Astrocyte of the cerebellum (primary cell): ENCODE measurements at regions not wholly inside any gene's neighbourhood (a gene's known extent, or its start where the extent isn't known, plus 50 kb on each side); places are given as distances from the start of the nearest gene placed in this dataset.
A peak's percentile ranks its signal among the peaks of the same experiment; 100 is the strongest.
"Not testable (repeated sequence)": the region's sequence is repeated elsewhere in the genome, so short reads cannot be mapped to it uniquely, and the experiment has no call there.

Source experiments
- DNase-seq: peaks from one replicate; pipeline ENCODE4 v3.0.0-alpha.2; 2011; ENCODE audit warnings: low read depth
- H3K4me3 ChIP-seq: 2 replicates; pipeline ENCODE4 v1.5.1; 2011; ENCODE audit warnings: mild to moderate bottlenecking, low read depth, low read length, moderate library complexity
- in situ Hi-C: cut with HindIII; loops from 2 replicates; pipeline ENCODE4 v1.10.0; 2017; ENCODE audit warnings: low sequenced_read_pairs
- TF ChIP-seq, protein P1 (sequence below): IDR thresholded peaks from 2 replicates; pipeline ENCODE4 v1.5.1; 2012; ENCODE audit warnings: low read length, low read depth, moderate library complexity, mild to moderate bottlenecking; ENCODE audit errors: missing control alignments

DNA sequence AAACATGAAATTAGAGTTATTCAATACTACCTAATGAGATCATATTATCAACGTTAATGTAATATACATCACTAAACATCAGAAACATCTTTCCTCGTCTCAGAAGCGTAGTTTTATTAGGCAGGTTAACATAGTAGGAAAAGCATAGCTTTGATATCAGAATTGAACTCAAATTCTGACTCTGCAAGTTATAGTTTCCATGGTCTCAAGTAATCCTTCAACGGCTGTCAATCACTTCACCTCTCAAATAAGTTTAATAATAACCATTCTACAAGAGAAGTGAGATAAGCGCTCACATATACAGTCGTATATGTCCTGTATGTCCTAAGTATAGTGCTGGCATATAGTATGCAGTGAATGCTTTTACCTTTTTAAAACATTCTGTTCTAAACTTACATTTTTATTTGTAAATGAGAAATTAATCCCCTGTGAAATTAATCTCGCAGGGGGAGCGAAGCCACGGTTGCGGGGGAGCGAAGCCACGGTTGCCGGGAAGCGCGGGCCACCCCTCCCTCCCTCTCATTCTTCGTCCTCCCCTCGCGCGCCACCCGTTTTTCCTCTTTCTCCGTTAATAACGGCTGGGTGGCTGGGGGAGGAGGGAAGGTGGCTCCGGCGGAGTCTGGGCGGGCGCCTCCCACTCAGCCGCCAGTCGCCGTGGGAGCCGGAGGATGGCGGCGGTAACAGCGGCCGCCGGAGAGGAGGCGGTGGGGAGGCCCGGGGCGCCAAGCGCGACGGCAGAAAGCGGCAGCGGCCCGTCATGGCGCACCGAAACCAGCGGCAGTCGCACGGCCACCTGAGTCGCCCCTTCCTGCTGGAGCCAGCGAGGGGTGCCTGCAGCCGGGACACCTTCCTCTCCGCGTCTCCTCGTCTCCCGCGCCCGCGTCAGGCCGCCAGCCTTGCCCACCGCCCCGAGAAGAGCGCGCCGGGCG lies 163.8 kb downstream of the KBTBD2 start:
- in situ Hi-C loops, DNase-seq: not testable (repeated sequence)
- H3K4me3 ChIP-seq: peak overlapping the region; percentile 54

DNA sequence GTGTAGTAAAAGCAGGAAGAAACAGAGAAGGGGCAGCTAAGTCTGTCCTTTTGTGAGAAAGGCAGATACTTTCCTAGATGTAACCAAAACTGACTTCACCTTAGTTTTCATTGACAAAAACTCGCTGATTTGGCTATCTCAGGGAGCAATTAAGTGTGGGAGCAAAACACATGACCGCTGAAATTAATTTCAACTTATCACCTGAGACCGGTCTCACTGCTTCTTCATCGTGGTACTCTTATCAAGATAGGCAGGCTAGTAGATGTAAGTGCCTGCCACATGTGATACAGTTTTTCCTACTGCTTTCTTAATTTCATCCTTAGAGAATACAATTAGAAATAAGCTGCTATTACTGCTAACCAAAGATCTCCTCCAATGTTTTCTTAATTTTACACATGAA lies 168.7 kb downstream of the KBTBD2 start:
- in situ Hi-C loops, DNase-seq, H3K4me3 ChIP-seq: not testable (repeated sequence)

DNA sequence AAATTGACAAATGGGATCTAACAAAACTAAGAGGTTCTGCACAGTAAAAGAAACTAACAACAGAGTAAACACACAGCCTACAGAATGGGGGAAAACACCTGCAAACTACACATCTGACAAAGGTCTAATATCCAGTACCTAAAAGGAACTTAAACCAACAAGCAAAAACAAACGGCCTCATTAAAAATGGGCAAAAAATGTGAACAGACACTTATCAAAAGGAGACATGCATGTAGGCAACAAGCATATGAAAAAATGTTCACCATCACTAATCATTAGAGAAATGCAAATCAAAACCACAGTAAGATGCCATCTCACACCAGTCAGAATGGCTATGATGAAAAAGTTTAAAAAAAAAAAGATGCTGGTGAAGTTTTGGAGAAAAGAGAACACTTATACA lies 197.4 kb downstream of the KBTBD2 start:
- in situ Hi-C loops: no loop called here

DNA sequence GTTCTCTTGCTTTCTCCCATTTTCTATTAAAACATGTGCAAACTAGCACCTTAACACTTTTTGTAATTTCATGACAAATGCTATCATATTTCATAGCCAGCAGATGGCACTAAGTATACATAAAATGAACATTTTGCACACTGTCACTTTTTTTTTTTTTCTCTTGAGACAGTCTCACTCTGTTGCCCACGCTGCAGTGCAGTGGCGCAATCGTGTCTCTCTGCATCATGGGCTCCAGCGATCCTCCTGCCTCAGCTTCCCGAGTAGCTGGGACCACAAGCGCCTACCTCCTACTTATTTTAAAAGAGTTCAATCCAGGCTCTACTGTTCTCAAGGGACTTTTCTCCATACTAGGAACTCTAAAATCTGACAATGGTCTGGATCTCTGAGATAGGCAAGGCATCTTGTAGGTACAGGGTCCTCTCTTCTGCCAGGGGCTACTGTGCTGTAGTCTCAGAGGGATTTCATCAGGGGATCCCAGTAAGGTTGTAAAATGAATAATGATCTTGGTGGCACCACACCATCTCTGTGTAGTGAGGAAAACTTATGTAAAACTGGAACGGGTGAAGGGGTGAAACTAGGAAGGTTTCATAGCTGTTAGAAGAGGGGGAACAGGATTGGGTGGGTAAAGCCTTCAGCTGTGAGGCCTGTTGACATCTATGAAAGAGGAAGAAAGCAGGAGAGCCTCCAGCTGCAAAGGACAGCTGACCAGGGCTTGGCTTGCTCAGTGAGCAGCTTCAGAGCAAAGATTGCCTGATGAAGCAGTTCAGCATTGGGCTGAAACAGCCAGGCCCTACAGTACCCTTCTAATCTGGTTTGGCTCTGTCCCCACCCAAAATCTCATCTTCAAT lies 196.9 kb downstream of the AVL9 start:
- H3K4me3 ChIP-seq, in situ Hi-C loops, DNase-seq: not testable (repeated sequence)
- TF ChIP-seq, protein P1, sequence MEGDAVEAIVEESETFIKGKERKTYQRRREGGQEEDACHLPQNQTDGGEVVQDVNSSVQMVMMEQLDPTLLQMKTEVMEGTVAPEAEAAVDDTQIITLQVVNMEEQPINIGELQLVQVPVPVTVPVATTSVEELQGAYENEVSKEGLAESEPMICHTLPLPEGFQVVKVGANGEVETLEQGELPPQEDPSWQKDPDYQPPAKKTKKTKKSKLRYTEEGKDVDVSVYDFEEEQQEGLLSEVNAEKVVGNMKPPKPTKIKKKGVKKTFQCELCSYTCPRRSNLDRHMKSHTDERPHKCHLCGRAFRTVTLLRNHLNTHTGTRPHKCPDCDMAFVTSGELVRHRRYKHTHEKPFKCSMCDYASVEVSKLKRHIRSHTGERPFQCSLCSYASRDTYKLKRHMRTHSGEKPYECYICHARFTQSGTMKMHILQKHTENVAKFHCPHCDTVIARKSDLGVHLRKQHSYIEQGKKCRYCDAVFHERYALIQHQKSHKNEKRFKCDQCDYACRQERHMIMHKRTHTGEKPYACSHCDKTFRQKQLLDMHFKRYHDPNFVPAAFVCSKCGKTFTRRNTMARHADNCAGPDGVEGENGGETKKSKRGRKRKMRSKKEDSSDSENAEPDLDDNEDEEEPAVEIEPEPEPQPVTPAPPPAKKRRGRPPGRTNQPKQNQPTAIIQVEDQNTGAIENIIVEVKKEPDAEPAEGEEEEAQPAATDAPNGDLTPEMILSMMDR: peak; percentile 3

More for the DNA sequence above, 197.4 kb downstream of the KBTBD2 start:
- TF ChIP-seq, protein P1: no peak
- no peak overlapping the region for H3K4me3 ChIP-seq
- no peak for DNase-seq

DNA sequence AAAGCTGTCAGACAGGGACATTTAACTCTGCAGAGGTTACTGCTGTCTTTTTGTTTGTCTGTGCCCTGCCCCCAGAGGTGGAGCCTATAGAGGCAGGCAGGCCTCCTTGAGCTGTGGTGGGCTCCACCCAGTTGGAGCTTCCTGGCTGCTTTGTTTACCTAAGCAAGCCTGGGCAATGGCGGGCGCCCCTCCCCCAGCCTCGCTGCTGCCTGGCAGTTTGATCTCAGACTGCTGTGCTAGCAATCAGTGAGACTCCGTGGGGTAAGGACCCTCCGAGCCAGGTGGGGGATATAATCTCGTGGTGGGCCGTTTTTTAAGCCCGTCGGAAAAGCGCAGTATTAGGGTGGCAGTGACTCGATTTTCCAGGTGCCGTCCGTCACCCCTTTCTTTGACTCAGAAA lies 192.8 kb downstream of the AVL9 start:
- in situ Hi-C loops, DNase-seq, H3K4me3 ChIP-seq: not testable (repeated sequence)

DNA sequence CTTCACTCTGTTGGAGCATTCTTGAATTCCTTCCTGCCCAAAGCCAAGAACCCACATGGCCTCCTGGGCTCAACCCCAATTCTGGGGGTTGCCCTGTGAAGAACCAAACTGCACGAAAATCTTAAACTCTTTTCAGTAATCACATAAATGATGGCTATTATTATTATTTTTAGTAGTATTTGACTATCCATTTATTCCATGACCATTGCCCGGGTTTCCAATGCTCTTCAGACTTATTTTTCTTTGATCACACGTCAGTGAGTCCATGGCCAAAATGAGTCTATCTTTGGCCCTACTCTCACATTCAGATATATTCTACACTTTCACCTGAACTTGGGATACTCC lies 185.9 kb downstream of the AVL9 start:
- TF ChIP-seq, protein P1: no peak
- in situ Hi-C loops: no loop called here
- DNase-seq: no peak
- H3K4me3 ChIP-seq: no peak overlapping the region

DNA sequence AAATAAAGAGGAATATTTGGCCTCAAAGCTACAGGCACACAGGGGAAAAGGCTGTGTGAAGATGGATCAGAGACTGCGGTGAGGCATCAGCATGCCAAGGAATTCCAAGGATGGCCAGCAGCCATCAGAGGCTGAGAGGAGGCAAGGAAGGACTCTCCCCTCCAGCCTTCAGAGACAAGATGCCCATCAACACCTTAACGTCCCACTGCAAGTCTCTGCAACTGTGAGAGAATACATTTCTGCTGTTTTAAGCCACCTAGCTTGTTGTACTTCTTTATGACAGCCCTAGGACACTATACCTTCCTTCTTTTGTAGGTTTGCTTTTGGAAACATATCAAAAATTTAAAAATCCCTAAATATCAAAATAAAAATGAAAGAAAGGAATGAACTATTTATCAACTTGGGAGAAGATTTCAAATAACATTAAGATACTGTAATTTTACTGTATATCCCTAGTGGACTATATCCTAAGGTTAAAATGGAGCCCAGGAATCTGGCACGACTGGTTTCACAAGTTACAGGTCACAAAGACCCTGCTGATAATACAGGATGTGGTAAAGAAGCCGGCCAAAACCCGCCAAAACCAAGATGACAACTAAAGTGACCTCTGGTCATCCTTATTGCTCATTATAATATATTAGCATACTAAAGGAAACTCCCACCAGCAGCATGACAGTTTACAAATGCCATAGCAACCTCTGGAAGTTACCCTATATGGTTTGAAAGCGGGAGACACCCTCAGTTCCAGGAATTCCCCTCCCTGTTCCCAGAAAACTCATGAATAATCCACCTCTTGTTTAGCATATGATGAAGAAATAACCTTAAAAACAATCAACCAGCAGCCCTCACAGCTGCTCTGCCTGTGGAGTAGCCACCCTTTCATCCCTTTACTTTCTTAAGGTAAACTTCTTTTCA lies 185.2 kb downstream of the AVL9 start:
- in situ Hi-C loops: no loop called here
- TF ChIP-seq, protein P1: no peak
- H3K4me3 ChIP-seq: no peak overlapping the region
- peak; percentile 95 for DNase-seq
